GM12892 (cell line): ENCODE measurements at regions not wholly inside any gene's neighbourhood (a gene's known extent, or its start where the extent isn't known, plus 50 kb on each side); places are given as distances from the start of the nearest gene placed in this dataset.

Experiments
- POLR2A ChIP-seq: IDR thresholded peaks from 2 replicates; pipeline ENCODE4 v1.6.1; 2011; ENCODE audit warnings: low read depth, low read length, control low read depth
- POLR2AphosphoS5 ChIP-seq: IDR thresholded peaks from 2 replicates; pipeline ENCODE4 v1.6.1; 2011; ENCODE audit warnings: low read depth, low read length, control low read depth
- TAF1 ChIP-seq: IDR thresholded peaks from 2 replicates; pipeline ENCODE4 v1.6.1; 2011; ENCODE audit warnings: low read depth, mild to moderate bottlenecking, control low read depth, low read length, borderline replicate concordance

GRCh38 chr12:127690161-127690560, 576.8 kb upstream of the TMEM132C start:
- TF ChIP-seq POLR2A (no peak), POLR2AphosphoS5 (no peak), TAF1 (no peak)
